ENCODE measurements at regions not wholly inside any gene's neighbourhood (a gene's known extent, or its start where the extent isn't known, plus 50 kb on each side); places are given as distances from the start of the nearest gene placed in this dataset.
A peak's percentile ranks its signal among the peaks of the same experiment; 100 is the strongest.
"Not testable (repeated sequence)": the region's sequence is repeated elsewhere in the genome, so short reads cannot be mapped to it uniquely, and the experiment has no call there.

DNA sequence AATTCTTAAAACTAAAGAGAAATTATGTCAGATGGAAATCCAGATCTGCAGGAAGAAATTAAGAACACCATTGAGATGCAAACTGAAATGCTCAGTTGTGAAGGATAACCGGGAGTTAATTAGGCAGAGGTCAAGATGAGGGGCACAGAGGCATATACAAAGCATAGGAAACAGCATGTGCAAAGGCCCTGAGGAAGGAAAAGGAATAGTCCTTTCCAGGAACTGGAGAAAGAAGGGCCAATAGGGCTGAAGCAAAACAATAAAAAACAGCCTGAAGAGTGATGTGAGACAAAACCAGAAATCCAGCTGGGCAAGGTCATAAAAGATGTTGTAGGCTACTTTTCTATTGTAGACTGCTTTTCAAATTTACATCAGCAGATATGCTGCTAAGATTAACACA lies 155.1 kb downstream of the AVL9 start:
- not testable (repeated sequence) for ATAC-seq

DNA sequence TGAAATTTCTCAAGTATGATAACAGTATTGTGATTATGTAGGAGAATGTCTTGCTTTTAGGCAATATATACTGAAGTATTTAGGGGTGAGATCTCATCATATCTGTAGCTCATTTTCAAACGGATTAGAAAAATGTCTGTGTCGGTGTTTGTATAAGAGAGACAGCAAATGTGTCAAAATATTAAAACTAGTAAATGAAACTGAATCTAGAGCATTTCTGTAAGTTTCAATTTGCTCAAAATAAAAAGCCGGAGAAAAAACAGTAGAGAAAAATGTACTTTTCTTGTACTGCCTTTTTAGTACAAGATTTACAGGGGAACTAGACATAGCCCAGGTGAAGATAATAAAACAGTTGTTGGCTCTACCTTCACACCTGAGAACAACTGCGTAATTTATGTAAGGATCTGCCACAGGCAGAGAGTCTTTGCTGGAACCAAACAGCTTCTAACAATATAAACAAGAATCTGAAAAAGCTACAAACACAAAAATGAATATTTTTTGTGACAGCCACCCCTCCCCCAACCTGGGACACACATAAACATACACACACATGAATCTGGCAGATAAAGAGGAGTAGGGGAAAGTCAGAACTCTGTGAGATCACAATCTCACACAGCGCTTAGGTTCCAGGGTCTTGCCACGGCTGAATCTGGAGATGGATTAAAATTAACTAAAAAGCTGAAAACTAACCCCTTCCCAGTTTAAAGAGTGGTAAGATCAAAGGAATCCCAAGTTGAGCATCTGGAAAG lies 153.3 kb downstream of the AVL9 start:
- 0 out of 3 replicates have a peak, but pooled peaks have one; percentile 21 for ATAC-seq
- no peak for TF ChIP-seq ARNTL (CRISPR knock-in tag; IDR thresholded peaks at IDR 0.05; ENCODE audit: borderline replicate concordance, low read depth)
- TF ChIP-seq CREB5 (CRISPR knock-in tag; IDR thresholded peaks at IDR 0.05; ENCODE audit: low read depth) = no peak
- TF ChIP-seq RARB (CRISPR knock-in tag; IDR thresholded peaks at IDR 0.05) = no peak
- no peak for TF ChIP-seq TCF4 (CRISPR knock-in tag; IDR thresholded peaks at IDR 0.05; ENCODE audit: borderline replicate concordance)
- TF ChIP-seq TSHZ2 (CRISPR knock-in tag; IDR thresholded peaks at IDR 0.05) = no peak
- no peak for TF ChIP-seq ZNF70 (CRISPR knock-in tag; IDR thresholded peaks at IDR 0.05)
- TF ChIP-seq GLIS3 (CRISPR knock-in tag; IDR thresholded peaks at IDR 0.05) = no peak
- TF ChIP-seq ZC3H10 (CRISPR knock-in tag; IDR thresholded peaks at IDR 0.05) = no peak
- TF ChIP-seq ZNF565 (CRISPR knock-in tag; conservative IDR thresholded peaks at IDR 0.05; ENCODE audit: low read depth) = no peak
- no peak for TF ChIP-seq CSRNP3 (CRISPR knock-in tag; IDR thresholded peaks at IDR 0.05)
- no peak for TF ChIP-seq PATZ1 (CRISPR knock-in tag; IDR thresholded peaks at IDR 0.05; ENCODE audit: borderline replicate concordance)

DNA sequence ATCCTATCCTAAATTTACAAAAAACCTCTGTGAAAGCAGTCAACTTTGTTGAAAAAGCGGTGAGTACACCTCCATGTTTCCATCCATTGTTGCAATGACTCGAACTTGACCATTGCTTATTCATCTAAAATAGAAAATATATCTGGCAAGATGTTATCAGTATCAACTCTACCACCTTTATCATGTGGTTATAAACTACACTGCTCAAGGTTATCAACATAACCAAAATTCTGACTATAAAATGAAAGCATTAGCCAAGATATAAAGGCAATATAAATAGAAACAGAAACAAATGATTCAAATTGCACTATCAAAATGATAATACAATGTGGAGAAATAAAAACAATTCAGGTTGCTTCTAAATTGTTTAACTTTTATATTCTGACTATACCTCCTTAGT lies 150.0 kb downstream of the AVL9 start:
- ATAC-seq = not testable (repeated sequence)

- TF ChIP-seq SNAI2 (CRISPR knock-in tag; IDR thresholded peaks at IDR 0.05) (no peak), ESRRG (CRISPR knock-in tag; IDR thresholded peaks at IDR 0.05) (no peak), ZC3H10 (CRISPR knock-in tag; IDR thresholded peaks at IDR 0.05) (no peak)
- ATAC-seq = no peak
Measured at GRCh38 chr7:32643194-32643593, 147.9 kb downstream of the AVL9 start.

- no peak for ATAC-seq
- no peak for TF ChIP-seq ZC3H10 (CRISPR knock-in tag; IDR thresholded peaks at IDR 0.05)
- no peak for TF ChIP-seq ZFP30 (CRISPR knock-in tag; IDR thresholded peaks at IDR 0.05)
- no peak for TF ChIP-seq ZFP3 (CRISPR knock-in tag; IDR thresholded peaks at IDR 0.05)
- no peak for TF ChIP-seq GLIS3 (CRISPR knock-in tag; IDR thresholded peaks at IDR 0.05)
- TF ChIP-seq ZNF8 (CRISPR knock-in tag; IDR thresholded peaks at IDR 0.05) = no peak
- no peak for TF ChIP-seq ISL1 (CRISPR knock-in tag; IDR thresholded peaks at IDR 0.05)
- TF ChIP-seq ZNF70 (CRISPR knock-in tag; IDR thresholded peaks at IDR 0.05) = no peak
- TF ChIP-seq ZNF565 (CRISPR knock-in tag; conservative IDR thresholded peaks at IDR 0.05; ENCODE audit: low read depth) = no peak
- TF ChIP-seq ESRRG (CRISPR knock-in tag; IDR thresholded peaks at IDR 0.05) = no peak
- no peak for TF ChIP-seq PPARA (CRISPR knock-in tag; IDR thresholded peaks at IDR 0.05; ENCODE audit: borderline replicate concordance)
- TF ChIP-seq, protein P1, sequence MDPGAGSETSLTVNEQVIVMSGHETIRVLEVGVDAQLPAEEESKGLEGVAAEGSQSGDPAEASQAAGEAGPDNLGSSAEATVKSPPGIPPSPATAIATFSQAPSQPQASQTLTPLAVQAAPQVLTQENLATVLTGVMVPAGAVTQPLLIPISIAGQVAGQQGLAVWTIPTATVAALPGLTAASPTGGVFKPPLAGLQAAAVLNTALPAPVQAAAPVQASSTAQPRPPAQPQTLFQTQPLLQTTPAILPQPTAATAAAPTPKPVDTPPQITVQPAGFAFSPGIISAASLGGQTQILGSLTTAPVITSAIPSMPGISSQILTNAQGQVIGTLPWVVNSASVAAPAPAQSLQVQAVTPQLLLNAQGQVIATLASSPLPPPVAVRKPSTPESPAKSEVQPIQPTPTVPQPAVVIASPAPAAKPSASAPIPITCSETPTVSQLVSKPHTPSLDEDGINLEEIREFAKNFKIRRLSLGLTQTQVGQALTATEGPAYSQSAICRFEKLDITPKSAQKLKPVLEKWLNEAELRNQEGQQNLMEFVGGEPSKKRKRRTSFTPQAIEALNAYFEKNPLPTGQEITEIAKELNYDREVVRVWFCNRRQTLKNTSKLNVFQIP (CRISPR knock-in tag; IDR thresholded peaks at IDR 0.05; ENCODE audit: borderline replicate concordance, low read depth) = no peak
- no peak for TF ChIP-seq CSDC2 (CRISPR knock-in tag; IDR thresholded peaks at IDR 0.05)
- TF ChIP-seq BACH2 (CRISPR knock-in tag; IDR thresholded peaks at IDR 0.05; ENCODE audit: borderline replicate concordance) = no peak
- TF ChIP-seq ARNTL (CRISPR knock-in tag; IDR thresholded peaks at IDR 0.05; ENCODE audit: borderline replicate concordance, low read depth) = no peak
- no peak for TF ChIP-seq RARB (CRISPR knock-in tag; IDR thresholded peaks at IDR 0.05)
- no peak for TF ChIP-seq PATZ1 (CRISPR knock-in tag; IDR thresholded peaks at IDR 0.05; ENCODE audit: borderline replicate concordance)
- no peak for TF ChIP-seq CREB5 (CRISPR knock-in tag; IDR thresholded peaks at IDR 0.05; ENCODE audit: low read depth)
Measured at GRCh38 chr7:32639122-32639521, 143.8 kb downstream of the AVL9 start.
